Ishikawa (cell line): ENCODE measurements at regions not wholly inside any gene's neighbourhood (a gene's known extent, or its start where the extent isn't known, plus 50 kb on each side); places are given as distances from the start of the nearest gene placed in this dataset.

Experiments
- CEBPB ChIP-seq: IDR thresholded peaks from 2 replicates; pipeline ENCODE4 v1.6.1; 2012
- CREB1 ChIP-seq: IDR thresholded peaks from 2 replicates; pipeline ENCODE4 v1.6.1; 2012; ENCODE audit warnings: low read depth
- EGR1 ChIP-seq: IDR thresholded peaks from 2 replicates; pipeline ENCODE4 v1.6.1; 2012
- EP300 ChIP-seq: IDR thresholded peaks from 2 replicates; pipeline ENCODE4 v1.6.1; 2012; ENCODE audit warnings: borderline replicate concordance
- FOXM1 ChIP-seq: IDR thresholded peaks from 2 replicates; pipeline ENCODE4 v1.6.1; 2012; ENCODE audit warnings: low read depth, borderline replicate concordance
- NFIC ChIP-seq: IDR thresholded peaks from 2 replicates; pipeline ENCODE4 v1.6.1; 2012
- RAD21 ChIP-seq: IDR thresholded peaks from 2 replicates; pipeline ENCODE4 v1.6.1; 2012; ENCODE audit warnings: low read depth
- REST ChIP-seq: IDR thresholded peaks from 2 replicates; pipeline ENCODE4 v1.6.1; 2012; ENCODE audit warnings: low read depth, mild to moderate bottlenecking
- TCF12 ChIP-seq: IDR thresholded peaks from 2 replicates; pipeline ENCODE4 v1.6.1; 2012; ENCODE audit warnings: low read depth
- TEAD4 ChIP-seq: IDR thresholded peaks from 2 replicates; pipeline ENCODE4 v1.6.1; 2012
- USF1 ChIP-seq: IDR thresholded peaks from 2 replicates; pipeline ENCODE4 v1.6.1; 2012
- YY1 ChIP-seq: IDR thresholded peaks from 2 replicates; pipeline ENCODE4 v1.6.1; 2012; ENCODE audit warnings: low read depth

- TF ChIP-seq TCF12 (no peak), CREB1 (no peak), RAD21 (no peak), REST (no peak), EGR1 (no peak), CEBPB (no peak), YY1 (no peak), EP300 (no peak), USF1 (no peak), FOXM1 (no peak), NFIC (no peak), TEAD4 (no peak)
Observed at GRCh38 chr9:84501587-84501986, 161.0 kb upstream of the SLC28A3 start.
